Tibial nerve (tissue), 4 donors: ENCODE measurements at regions not wholly inside any gene's neighbourhood (a gene's known extent, or its start where the extent isn't known, plus 50 kb on each side); places are given as distances from the start of the nearest gene placed in this dataset.

ENCODE experiments used
- CTCF ChIP-seq, 5 experiments: fragments of 200-600 bp in 3 of 5; fragments of 450-650 bp in 2 of 5; sonication (generic) in 3 of 5; IDR thresholded peaks; one replicate each; pipeline ENCODE4 v1.5.1; 2016 to 2019; ENCODE audit warnings: antibody characterized with exemption in 5 of 5, mild to moderate bottlenecking in 3 of 5, moderate library complexity in 2 of 5
- EP300 ChIP-seq, 2 donors: sonication (generic); formaldehyde crosslinking; IDR thresholded peaks; one replicate each; pipeline ENCODE4 v1.6.1; 2017; ENCODE audit warnings: antibody characterized with exemption in 2 of 2, mild to moderate bottlenecking in 1 of 2
- POLR2A ChIP-seq, 2 donors: fragments of 450-650 bp; IDR thresholded peaks; one replicate each; pipeline ENCODE4 v1.6.1; 2017; ENCODE audit warnings: antibody characterized with exemption in 2 of 2, mild to moderate bottlenecking in 2 of 2, moderate library complexity in 2 of 2

GRCh38 chr2:65790676-65790935 is 358.2 kb upstream of the SPRED2 start:
- TF ChIP-seq CTCF (IDR thresholded peaks at IDR 0.05) (no peak), EP300 (IDR thresholded peaks at IDR 0.05) (no peak), POLR2A (IDR thresholded peaks at IDR 0.05) (no peak)
